Tibial nerve (tissue), 4 donors: ENCODE measurements at regions not wholly inside any gene's neighbourhood (a gene's known extent, or its start where the extent isn't known, plus 50 kb on each side); places are given as distances from the start of the nearest gene placed in this dataset.

Source experiments
- DNase-seq, 2 donors: peaks; one replicate each; pipeline ENCODE4 v3.0.0-alpha.2; 2019; ENCODE audit warnings: low spot score in 2 of 2
- H3K27ac ChIP-seq, 4 donors: fragments of 200-600 bp; sonication (generic) in 3 of 4; one replicate each; pipeline ENCODE4 v1.5.1; 2017 to 2019; ENCODE audit warnings: mild to moderate bottlenecking in 1 of 4
- H3K27me3 ChIP-seq, 2 donors: fragments of 200-600 bp; sonication (generic) in 1 of 2; one replicate each; pipeline versions ENCODE4 v1.5.1 to v1.6.0; 2017 to 2019
- H3K36me3 ChIP-seq, 3 donors: fragments of 200-600 bp; sonication (generic); one replicate each; pipeline ENCODE4 v1.5.1; 2018 to 2019
- H3K4me1 ChIP-seq, 4 donors: fragments of 200-600 bp; sonication (generic) in 3 of 4; one replicate each; pipeline ENCODE4 v1.5.1; 2017 to 2019
- H3K4me3 ChIP-seq, 4 donors: fragments of 200-600 bp; sonication (generic) in 3 of 4; one replicate each; pipeline ENCODE4 v1.5.1; 2017 to 2019; ENCODE audit warnings: mild to moderate bottlenecking in 1 of 4, moderate library complexity in 1 of 4
- H3K9me3 ChIP-seq, 4 donors: fragments of 200-600 bp; sonication (generic) in 3 of 4; one replicate each; pipeline ENCODE4 v1.5.1; 2017 to 2019
- EP300 ChIP-seq, 2 donors: sonication (generic); formaldehyde crosslinking; IDR thresholded peaks; one replicate each; pipeline ENCODE4 v1.6.1; 2017; ENCODE audit warnings: antibody characterized with exemption in 2 of 2, mild to moderate bottlenecking in 1 of 2
- POLR2A ChIP-seq, 2 donors: fragments of 450-650 bp; IDR thresholded peaks; one replicate each; pipeline ENCODE4 v1.6.1; 2017; ENCODE audit warnings: antibody characterized with exemption in 2 of 2, mild to moderate bottlenecking in 2 of 2, moderate library complexity in 2 of 2
- WGBS, 2 donors: methylation state at CpG; one replicate each; pipeline ENCODE4 v1.1.5; 2018; 5-methylcytosine and 5-hydroxymethylcytosine counted together
- TF ChIP-seq, protein P1 (sequence below), 5 experiments: fragments of 200-600 bp in 3 of 5; fragments of 450-650 bp in 2 of 5; sonication (generic) in 3 of 5; IDR thresholded peaks; one replicate each; pipeline ENCODE4 v1.5.1; 2016 to 2019; ENCODE audit warnings: antibody characterized with exemption in 5 of 5, mild to moderate bottlenecking in 3 of 5, moderate library complexity in 2 of 5

DNA sequence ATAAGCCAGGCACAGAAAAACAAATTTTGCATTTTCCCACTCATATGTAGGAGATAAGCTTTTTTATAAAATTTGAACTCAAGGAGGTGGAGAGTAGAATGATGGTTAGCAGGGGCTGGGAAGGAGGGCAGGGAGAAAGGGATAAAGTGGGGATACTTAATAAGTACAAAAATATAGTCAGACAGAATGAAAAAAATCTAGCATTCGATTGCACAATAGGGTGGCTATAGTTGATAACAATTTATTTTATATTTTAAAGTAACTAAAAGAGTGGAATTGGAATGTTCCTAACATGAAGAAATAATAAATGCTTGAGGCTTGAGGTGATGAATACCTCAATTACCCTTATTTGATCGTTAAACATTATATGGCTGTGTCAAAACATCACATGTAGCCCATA is 415.7 kb upstream of the STEAP1 start:
- 60 to 96% methylated on average over 2 of the region's 2 CpGs for WGBS, 2 donors
- H3K27me3 ChIP-seq, result no peaks in the 10 kb centered on the region
- no peak overlapping the region for H3K27ac ChIP-seq
- H3K4me1 ChIP-seq, result no peaks in the 10 kb centered on the region
- DNase-seq, result no peak
- H3K9me3 ChIP-seq, result no peaks in the 10 kb centered on the region
- H3K36me3 ChIP-seq, result no peaks in the 10 kb centered on the region
- no peak for TF ChIP-seq POLR2A (IDR thresholded peaks at IDR 0.05)
- TF ChIP-seq EP300 (IDR thresholded peaks at IDR 0.05), result no peak
- TF ChIP-seq, protein P1, sequence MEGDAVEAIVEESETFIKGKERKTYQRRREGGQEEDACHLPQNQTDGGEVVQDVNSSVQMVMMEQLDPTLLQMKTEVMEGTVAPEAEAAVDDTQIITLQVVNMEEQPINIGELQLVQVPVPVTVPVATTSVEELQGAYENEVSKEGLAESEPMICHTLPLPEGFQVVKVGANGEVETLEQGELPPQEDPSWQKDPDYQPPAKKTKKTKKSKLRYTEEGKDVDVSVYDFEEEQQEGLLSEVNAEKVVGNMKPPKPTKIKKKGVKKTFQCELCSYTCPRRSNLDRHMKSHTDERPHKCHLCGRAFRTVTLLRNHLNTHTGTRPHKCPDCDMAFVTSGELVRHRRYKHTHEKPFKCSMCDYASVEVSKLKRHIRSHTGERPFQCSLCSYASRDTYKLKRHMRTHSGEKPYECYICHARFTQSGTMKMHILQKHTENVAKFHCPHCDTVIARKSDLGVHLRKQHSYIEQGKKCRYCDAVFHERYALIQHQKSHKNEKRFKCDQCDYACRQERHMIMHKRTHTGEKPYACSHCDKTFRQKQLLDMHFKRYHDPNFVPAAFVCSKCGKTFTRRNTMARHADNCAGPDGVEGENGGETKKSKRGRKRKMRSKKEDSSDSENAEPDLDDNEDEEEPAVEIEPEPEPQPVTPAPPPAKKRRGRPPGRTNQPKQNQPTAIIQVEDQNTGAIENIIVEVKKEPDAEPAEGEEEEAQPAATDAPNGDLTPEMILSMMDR (IDR thresholded peaks at IDR 0.05), result no peak
- no peak overlapping the region for H3K4me3 ChIP-seq

DNA sequence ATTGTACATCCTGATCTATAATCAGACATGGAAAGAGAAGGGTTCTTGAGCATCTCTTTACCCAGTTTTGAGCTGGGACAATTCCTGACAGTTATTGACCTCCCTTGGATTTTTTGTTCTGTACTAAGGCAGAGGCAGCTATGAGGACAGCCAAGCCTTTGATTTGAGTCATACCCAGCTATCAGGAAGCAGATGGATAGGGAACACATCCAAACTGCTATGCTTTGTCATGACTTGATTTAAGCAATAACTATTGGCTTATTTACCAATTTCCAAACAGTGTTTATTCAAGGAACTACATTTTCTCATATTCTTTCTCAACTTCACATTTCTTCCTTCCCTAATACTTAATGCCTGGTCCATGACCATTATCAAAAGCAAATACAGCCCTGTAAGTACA is 396.4 kb upstream of the STEAP1 start:
- H3K4me3 ChIP-seq, result no peak overlapping the region
- no peaks in the 10 kb centered on the region for H3K4me1 ChIP-seq
- H3K27me3 ChIP-seq, result no peaks in the 10 kb centered on the region
- H3K36me3 ChIP-seq, result no peaks in the 10 kb centered on the region
- no peaks in the 10 kb centered on the region for H3K9me3 ChIP-seq
- TF ChIP-seq POLR2A (IDR thresholded peaks at IDR 0.05) (no peak), EP300 (IDR thresholded peaks at IDR 0.05) (no peak)
- TF ChIP-seq, protein P1 (IDR thresholded peaks at IDR 0.05), result no peak
- H3K27ac ChIP-seq, result no peak overlapping the region
- DNase-seq, result no peak

DNA sequence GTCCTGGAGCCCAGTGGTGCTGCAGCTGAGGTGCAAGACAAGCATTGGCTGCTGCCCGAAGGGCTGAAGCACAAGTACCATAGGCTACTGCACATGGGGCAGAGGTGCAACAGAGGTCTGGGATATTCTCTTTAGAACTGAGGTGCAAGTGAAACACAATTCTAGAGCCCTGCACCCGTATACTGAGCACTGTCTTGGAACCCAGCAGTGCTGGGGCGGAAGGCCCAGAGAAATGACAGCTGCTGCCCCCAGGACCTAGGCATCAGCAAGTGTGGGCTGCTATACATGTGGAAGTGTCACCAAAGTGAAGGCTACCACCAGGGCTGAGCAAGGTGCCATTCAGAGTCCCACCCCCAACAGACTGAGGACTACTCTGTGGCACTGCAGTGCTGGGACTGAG is 393.6 kb upstream of the STEAP1 start:
- WGBS, 2 donors, result 85 to 97% methylated on average over 3 of the region's 3 CpGs
- Histone ChIP-seq H3K36me3 (no peaks in the 10 kb centered on the region), H3K27ac (no peak overlapping the region), H3K9me3 (peaks cover 0 to 1% (median 0%) of the 10 kb centered on the region in 4 donors), H3K4me1 (no peaks in the 10 kb centered on the region), H3K27me3 (no peaks in the 10 kb centered on the region), H3K4me3 (no peak overlapping the region)
- DNase-seq, result no peak
- no peak for TF ChIP-seq EP300 (IDR thresholded peaks at IDR 0.05)
- TF ChIP-seq, protein P1 (IDR thresholded peaks at IDR 0.05), result no peak

DNA sequence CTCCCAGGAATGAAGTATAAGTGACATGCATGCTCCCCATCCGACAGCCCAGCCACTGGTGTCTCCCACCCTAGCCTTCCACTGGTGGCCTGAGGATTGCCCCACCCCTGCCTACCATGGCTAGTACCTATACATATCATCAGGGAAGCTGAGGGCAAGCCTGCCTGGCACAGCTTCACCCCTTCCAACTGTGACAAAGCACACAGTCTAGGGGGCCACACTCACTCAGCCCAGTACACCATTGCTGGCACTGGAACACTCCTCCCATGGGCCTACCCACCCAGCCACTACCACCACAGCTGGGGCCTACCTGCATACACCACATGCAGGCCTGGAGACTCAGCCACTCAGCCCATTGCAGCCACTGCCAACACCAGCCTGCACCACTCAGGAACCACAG is 393.1 kb upstream of the STEAP1 start:
- peaks cover 0 to 6% (median 0%) of the 10 kb centered on the region in 4 donors for H3K9me3 ChIP-seq
- DNase-seq, result no peak
- no peaks in the 10 kb centered on the region for H3K36me3 ChIP-seq
- no peaks in the 10 kb centered on the region for H3K27me3 ChIP-seq
- TF ChIP-seq EP300 (IDR thresholded peaks at IDR 0.05) (no peak), POLR2A (IDR thresholded peaks at IDR 0.05) (no peak)
- TF ChIP-seq, protein P1 (IDR thresholded peaks at IDR 0.05), result no peak
- H3K4me3 ChIP-seq, result no peak overlapping the region
- no peak overlapping the region for H3K27ac ChIP-seq
- 88% methylated on average over 1 of the region's 1 CpG for WGBS, 2 donors
- no peaks in the 10 kb centered on the region for H3K4me1 ChIP-seq

DNA sequence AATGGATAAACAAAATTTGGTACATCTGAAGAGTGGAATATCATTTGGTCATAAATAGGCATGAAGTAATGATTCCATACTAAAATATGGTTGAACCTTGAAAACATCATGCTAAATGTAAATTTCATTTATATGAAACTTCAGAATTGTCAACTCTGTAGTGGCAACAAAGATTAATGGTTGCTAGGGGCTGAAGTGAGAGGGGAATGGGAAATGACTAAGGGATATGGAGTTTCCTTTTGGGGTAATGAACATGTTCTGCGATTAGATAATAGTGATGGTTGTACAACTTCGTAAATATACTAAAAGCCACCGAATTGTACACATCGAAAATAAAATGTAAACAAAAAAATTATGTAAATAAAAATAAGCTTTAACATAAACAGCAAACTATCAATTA is 384.1 kb upstream of the STEAP1 start:
- no peak for DNase-seq
- Histone ChIP-seq H3K27me3 (no peaks in the 10 kb centered on the region), H3K9me3 (peaks cover 0 to 6% (median 0%) of the 10 kb centered on the region in 4 donors), H3K36me3 (no peaks in the 10 kb centered on the region), H3K4me3 (no peak overlapping the region), H3K4me1 (no peaks in the 10 kb centered on the region), H3K27ac (no peak overlapping the region)
- WGBS, 2 donors, result 78 to 85% methylated on average over 4 of the region's 4 CpGs
- no peak for TF ChIP-seq EP300 (IDR thresholded peaks at IDR 0.05)
- TF ChIP-seq POLR2A (IDR thresholded peaks at IDR 0.05), result no peak
- TF ChIP-seq, protein P1 (IDR thresholded peaks at IDR 0.05), result no peak
